Esophagus muscularis mucosa (tissue), 2 donors: ENCODE measurements at regions not wholly inside any gene's neighbourhood (a gene's known extent, or its start where the extent isn't known, plus 50 kb on each side); places are given as distances from the start of the nearest gene placed in this dataset.

ENCODE experiments used
- POLR2A ChIP-seq: fragments of 450-650 bp; IDR thresholded peaks from one replicate; pipeline ENCODE4 v1.6.1; 2017; ENCODE audit warnings: antibody characterized with exemption, moderate library complexity, mild to moderate bottlenecking, low read depth
- POLR2AphosphoS5 ChIP-seq, 2 donors: sonication (generic); formaldehyde crosslinking; IDR thresholded peaks; one replicate each; pipeline ENCODE4 v1.6.1; 2017; ENCODE audit warnings: antibody characterized with exemption in 2 of 2

DNA sequence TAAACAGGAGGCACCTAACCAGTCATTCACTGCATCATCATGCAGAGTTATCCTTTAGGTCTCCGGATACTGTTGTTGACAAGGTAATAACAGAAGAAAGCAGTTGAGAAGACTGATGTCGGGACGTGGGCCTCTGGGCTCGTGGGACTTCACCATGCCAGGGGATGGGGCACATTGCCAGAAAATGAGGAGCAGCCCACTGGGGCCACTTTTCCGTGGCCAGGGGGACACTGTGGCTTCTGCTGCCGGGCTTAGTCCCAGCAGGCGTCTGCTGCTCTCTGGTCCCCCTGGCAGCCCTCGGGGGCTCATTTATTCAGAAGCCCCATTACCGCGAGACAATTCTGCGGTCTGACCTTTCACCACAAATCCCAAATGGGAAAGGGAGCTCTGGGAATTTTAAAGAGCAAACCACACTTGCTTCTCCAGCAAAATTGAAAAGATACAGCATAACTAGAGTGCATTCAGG lies 201.2 kb downstream of the DAD1 start:
- TF ChIP-seq POLR2AphosphoS5 (IDR thresholded peaks at IDR 0.05) (no peak), POLR2A (no peak)
